Tibial nerve (tissue), 4 donors: ENCODE measurements at regions not wholly inside any gene's neighbourhood (a gene's known extent, or its start where the extent isn't known, plus 50 kb on each side); places are given as distances from the start of the nearest gene placed in this dataset.

Experiments used
- CTCF ChIP-seq, 5 experiments: fragments of 200-600 bp in 3 of 5; fragments of 450-650 bp in 2 of 5; sonication (generic) in 3 of 5; IDR thresholded peaks; one replicate each; pipeline ENCODE4 v1.5.1; 2016 to 2019; ENCODE audit warnings: antibody characterized with exemption in 5 of 5, mild to moderate bottlenecking in 3 of 5, moderate library complexity in 2 of 5
- EP300 ChIP-seq, 2 donors: sonication (generic); formaldehyde crosslinking; IDR thresholded peaks; one replicate each; pipeline ENCODE4 v1.6.1; 2017; ENCODE audit warnings: antibody characterized with exemption in 2 of 2, mild to moderate bottlenecking in 1 of 2

GRCh38 chr2:199108056-199108455 is 349.7 kb downstream of the SATB2 start:
- TF ChIP-seq CTCF (IDR thresholded peaks at IDR 0.05) = no peak
- TF ChIP-seq EP300 (IDR thresholded peaks at IDR 0.05) = no peak
